ENCODE measurements at regions not wholly inside any gene's neighbourhood (a gene's known extent, or its start where the extent isn't known, plus 50 kb on each side); places are given as distances from the start of the nearest gene placed in this dataset.

DNA sequence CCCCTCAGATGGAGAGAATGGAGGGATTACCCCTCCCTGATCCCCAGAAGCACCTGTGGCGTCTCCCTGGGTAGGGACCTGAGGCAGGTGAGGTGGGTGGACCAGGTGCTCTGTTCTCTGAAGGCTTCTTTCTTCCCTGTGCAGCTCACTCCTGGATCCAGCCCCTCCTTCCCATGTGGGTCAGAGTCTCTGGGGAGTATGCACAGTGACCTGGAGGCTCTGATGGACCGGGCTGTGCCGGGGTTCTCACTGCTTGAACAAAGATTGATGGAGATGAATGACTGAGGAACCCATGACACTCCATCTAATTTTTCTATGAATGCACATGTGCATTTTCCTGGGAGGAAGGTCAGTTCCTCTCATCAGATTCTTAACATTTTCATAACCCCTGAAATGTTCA lies 78.6 kb upstream of the SHANK2 start:
- Histone ChIP-seq H3K4me1 (no peaks in the 10 kb centered on the region), H3K36me3 (ENCODE audit: control insufficient read depth, insufficient read depth, low read length) (no peaks in the 10 kb centered on the region), H3K9me3 (peaks cover 20% of the 10 kb centered on the region), H3K4me3 (ENCODE audit: low read depth, low read length) (no peak overlapping the region), H3K27me3 (replicated peaks; ENCODE audit: control insufficient read depth, insufficient read depth, low read length) (no peaks in the 10 kb centered on the region)
- peak in 1 of 2 experiments; percentile 28 for DNase-seq
- H3K27me3 Mint-ChIP-seq (ENCODE audit: insufficient read depth, unreplicated experiment) = no peaks in the 10 kb centered on the region
- peaks cover 4% of the 10 kb centered on the region for H3K36me3 Mint-ChIP-seq (ENCODE audit: insufficient read depth, unreplicated experiment)
- no peak overlapping the region for H3K27ac Mint-ChIP-seq (ENCODE audit: unreplicated experiment)
- TF ChIP-seq, protein P1, sequence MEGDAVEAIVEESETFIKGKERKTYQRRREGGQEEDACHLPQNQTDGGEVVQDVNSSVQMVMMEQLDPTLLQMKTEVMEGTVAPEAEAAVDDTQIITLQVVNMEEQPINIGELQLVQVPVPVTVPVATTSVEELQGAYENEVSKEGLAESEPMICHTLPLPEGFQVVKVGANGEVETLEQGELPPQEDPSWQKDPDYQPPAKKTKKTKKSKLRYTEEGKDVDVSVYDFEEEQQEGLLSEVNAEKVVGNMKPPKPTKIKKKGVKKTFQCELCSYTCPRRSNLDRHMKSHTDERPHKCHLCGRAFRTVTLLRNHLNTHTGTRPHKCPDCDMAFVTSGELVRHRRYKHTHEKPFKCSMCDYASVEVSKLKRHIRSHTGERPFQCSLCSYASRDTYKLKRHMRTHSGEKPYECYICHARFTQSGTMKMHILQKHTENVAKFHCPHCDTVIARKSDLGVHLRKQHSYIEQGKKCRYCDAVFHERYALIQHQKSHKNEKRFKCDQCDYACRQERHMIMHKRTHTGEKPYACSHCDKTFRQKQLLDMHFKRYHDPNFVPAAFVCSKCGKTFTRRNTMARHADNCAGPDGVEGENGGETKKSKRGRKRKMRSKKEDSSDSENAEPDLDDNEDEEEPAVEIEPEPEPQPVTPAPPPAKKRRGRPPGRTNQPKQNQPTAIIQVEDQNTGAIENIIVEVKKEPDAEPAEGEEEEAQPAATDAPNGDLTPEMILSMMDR (IDR thresholded peaks at IDR 0.05; ENCODE audit: insufficient read depth in 1 of 2, low read depth in 1 of 2, low read length in 1 of 2, severe bottlenecking in 1 of 2, unreplicated experiment in 1 of 2) = no peak
- BruUV-seq (replicated peaks) = no TSS peak
- peaks cover 22% of the 10 kb centered on the region for H3K9me3 Mint-ChIP-seq (ENCODE audit: unreplicated experiment)
- no peaks in the 10 kb centered on the region for H3K4me1 Mint-ChIP-seq (ENCODE audit: low read depth, unreplicated experiment)
- CTCF ChIA-PET = no interaction called here
- POLR2A ChIA-PET = no interaction called here
- H3K4me3 Mint-ChIP-seq (ENCODE audit: unreplicated experiment) = no peak overlapping the region
- intact Hi-C loops (cut with micrococcal nuclease; ENCODE audit: unreplicated experiment) = no loop called here

DNA sequence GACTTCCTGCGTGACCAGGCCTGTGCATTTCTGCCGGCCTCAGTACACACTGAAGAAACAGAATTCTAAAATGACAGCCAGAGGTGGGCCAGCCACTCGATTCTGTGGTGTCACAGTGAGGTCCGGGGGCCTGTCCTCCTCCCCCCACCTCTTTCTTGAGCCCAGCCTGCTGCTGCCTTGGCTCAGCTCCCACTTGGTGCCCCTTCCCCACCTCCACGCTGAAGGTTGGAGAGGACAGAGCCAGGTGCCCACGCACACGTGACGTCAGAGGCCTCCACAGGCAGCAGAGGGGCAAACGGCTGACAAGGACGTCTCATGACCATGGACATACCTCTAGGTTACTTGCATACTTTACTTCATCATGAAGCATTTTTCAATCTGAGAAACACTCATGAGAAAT lies 78.0 kb upstream of the SHANK2 start:
- Histone ChIP-seq H3K36me3 (ENCODE audit: control insufficient read depth, insufficient read depth, low read length) (no peaks in the 10 kb centered on the region), H3K4me3 (ENCODE audit: low read depth, low read length) (no peak overlapping the region), H3K27me3 (replicated peaks; ENCODE audit: control insufficient read depth, insufficient read depth, low read length) (no peaks in the 10 kb centered on the region), H3K4me1 (no peaks in the 10 kb centered on the region), H3K9me3 (peaks cover 20% of the 10 kb centered on the region)
- TF ChIP-seq, protein P1 (IDR thresholded peaks at IDR 0.05; ENCODE audit: insufficient read depth in 1 of 2, low read depth in 1 of 2, low read length in 1 of 2, severe bottlenecking in 1 of 2, unreplicated experiment in 1 of 2) = no peak
- Mint-ChIP-seq H3K4me3 (ENCODE audit: unreplicated experiment) (no peak overlapping the region), H3K27ac (ENCODE audit: unreplicated experiment) (no peak overlapping the region), H3K27me3 (ENCODE audit: insufficient read depth, unreplicated experiment) (no peaks in the 10 kb centered on the region), H3K9me3 (ENCODE audit: unreplicated experiment) (peaks cover 22% of the 10 kb centered on the region), H3K4me1 (ENCODE audit: low read depth, unreplicated experiment) (no peaks in the 10 kb centered on the region), H3K36me3 (ENCODE audit: insufficient read depth, unreplicated experiment) (peaks cover 4% of the 10 kb centered on the region)
- BruUV-seq (replicated peaks) = no TSS peak
- peak in 1 of 2 experiments; percentile 28 for DNase-seq
- POLR2A ChIA-PET = no interaction called here
- intact Hi-C loops (cut with micrococcal nuclease; ENCODE audit: unreplicated experiment) = no loop called here
- CTCF ChIA-PET = no interaction called here

DNA sequence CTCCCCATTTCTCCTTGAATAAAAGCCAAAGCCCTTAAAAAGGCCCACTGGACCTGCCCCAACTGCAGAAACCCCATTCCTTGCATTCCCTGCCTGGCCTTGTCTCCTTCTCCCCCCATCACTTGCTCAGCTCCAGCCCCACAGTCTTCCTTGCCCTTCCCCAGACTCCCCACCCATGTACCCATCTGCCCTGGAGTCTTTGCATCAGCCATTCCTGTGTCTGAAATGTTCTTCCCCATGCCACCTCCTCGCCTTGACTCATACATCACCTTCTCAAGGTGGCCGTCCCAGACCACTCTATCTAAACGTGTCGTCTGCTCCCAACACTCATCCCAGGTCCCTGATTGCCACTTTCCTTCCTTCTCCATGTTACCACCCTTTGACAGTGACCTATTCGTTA lies 77.4 kb upstream of the SHANK2 start:
- Mint-ChIP-seq H3K36me3 (ENCODE audit: insufficient read depth, unreplicated experiment) (peaks cover 4% of the 10 kb centered on the region), H3K27ac (ENCODE audit: unreplicated experiment) (no peak overlapping the region), H3K4me1 (ENCODE audit: low read depth, unreplicated experiment) (no peaks in the 10 kb centered on the region), H3K9me3 (ENCODE audit: unreplicated experiment) (peaks cover 22% of the 10 kb centered on the region), H3K4me3 (ENCODE audit: unreplicated experiment) (no peak overlapping the region), H3K27me3 (ENCODE audit: insufficient read depth, unreplicated experiment) (no peaks in the 10 kb centered on the region)
- BruUV-seq (replicated peaks) = no TSS peak
- POLR2A ChIA-PET = no interaction called here
- H3K4me3 ChIP-seq (ENCODE audit: low read depth, low read length) = no peak overlapping the region
- CTCF ChIA-PET = no interaction called here
- intact Hi-C loops (cut with micrococcal nuclease; ENCODE audit: unreplicated experiment) = no loop called here
- no peaks in the 10 kb centered on the region for H3K27me3 ChIP-seq (replicated peaks; ENCODE audit: control insufficient read depth, insufficient read depth, low read length)
- peaks cover 20% of the 10 kb centered on the region for H3K9me3 ChIP-seq
- H3K4me1 ChIP-seq = no peaks in the 10 kb centered on the region
- TF ChIP-seq, protein P1 (IDR thresholded peaks at IDR 0.05; ENCODE audit: insufficient read depth in 1 of 2, low read depth in 1 of 2, low read length in 1 of 2, severe bottlenecking in 1 of 2, unreplicated experiment in 1 of 2) = no peak
- no peaks in the 10 kb centered on the region for H3K36me3 ChIP-seq (ENCODE audit: control insufficient read depth, insufficient read depth, low read length)
- DNase-seq = peak in 1 of 2 experiments; percentile 15

Measured in Caco-2 (cell line).